Limb (tissue), 2 donors: ENCODE measurements at regions not wholly inside any gene's neighbourhood (a gene's known extent, or its start where the extent isn't known, plus 50 kb on each side); places are given as distances from the start of the nearest gene placed in this dataset.

Experiments used
- DNase-seq, 2 donors: peaks; one replicate each; pipeline ENCODE4 v3.0.0-alpha.2; 2016; ENCODE audit errors: extremely low spot score in 2 of 2

- DNase-seq = no peak
Measured at GRCh38 chr10:10817609-10818008, 200.1 kb upstream of the CELF2 start.

GRCh38 chr10:10818082-10818481 is 199.6 kb upstream of the CELF2 start:
- no peak for DNase-seq

- DNase-seq = no peak
Measured at GRCh38 chr10:10819206-10819856, 198.3 kb upstream of the CELF2 start.

GRCh38 chr10:10821926-10822325 is 195.7 kb upstream of the CELF2 start:
- no peak for DNase-seq

GRCh38 chr10:10824591-10825148 is 193.0 kb upstream of the CELF2 start:
- DNase-seq = no peak

- no peak for DNase-seq
Measured at GRCh38 chr10:10826125-10826524, 191.5 kb upstream of the CELF2 start.

GRCh38 chr10:10828623-10829022 is 189.0 kb upstream of the CELF2 start:
- DNase-seq = no peak

GRCh38 chr10:10829576-10829975 is 188.1 kb upstream of the CELF2 start:
- no peak for DNase-seq

- DNase-seq = peak in 1 of 2 donors; percentile 75
Measured at GRCh38 chr10:10830293-10830986, 187.2 kb upstream of the CELF2 start.

GRCh38 chr10:10831085-10831484 is 186.6 kb upstream of the CELF2 start:
- DNase-seq = no peak

GRCh38 chr10:10833955-10834354 is 183.7 kb upstream of the CELF2 start:
- DNase-seq = no peak

GRCh38 chr10:10844251-10844650 is 173.4 kb upstream of the CELF2 start:
- no peak for DNase-seq

- no peak for DNase-seq
Measured at GRCh38 chr10:10845185-10845584, 172.5 kb upstream of the CELF2 start.

- DNase-seq = no peak
Measured at GRCh38 chr10:10845826-10846503, 171.7 kb upstream of the CELF2 start.

- no peak for DNase-seq
Measured at GRCh38 chr10:10846504-10846900, 171.2 kb upstream of the CELF2 start.

- DNase-seq = no peak
Measured at GRCh38 chr10:10847387-10847786, 170.3 kb upstream of the CELF2 start.

- no peak for DNase-seq
Measured at GRCh38 chr10:10848488-10849111, 169.1 kb upstream of the CELF2 start.

GRCh38 chr10:10849306-10849705 is 168.4 kb upstream of the CELF2 start:
- DNase-seq = no peak

- no peak for DNase-seq
Measured at GRCh38 chr10:10850214-10850613, 167.5 kb upstream of the CELF2 start.

- DNase-seq = no peak
Measured at GRCh38 chr10:10852464-10852863, 165.2 kb upstream of the CELF2 start.

- DNase-seq = no peak
Measured at GRCh38 chr10:10853954-10854353, 163.7 kb upstream of the CELF2 start.

GRCh38 chr10:10854725-10855124 is 162.9 kb upstream of the CELF2 start:
- DNase-seq = no peak
